Suprapubic skin (tissue), 4 donors: ENCODE measurements at regions not wholly inside any gene's neighbourhood (a gene's known extent, or its start where the extent isn't known, plus 50 kb on each side); places are given as distances from the start of the nearest gene placed in this dataset.
A peak's percentile ranks its signal among the peaks of the same experiment; 100 is the strongest.

Source experiments
- DNase-seq, 2 donors: peaks; one replicate each; pipeline ENCODE4 v3.0.0-alpha.2; 2019; ENCODE audit warnings: low spot score in 2 of 2
- H3K27ac ChIP-seq: fragments of 200-600 bp; sonication (generic); one replicate; pipeline ENCODE4 v1.5.1; 2019
- H3K27me3 ChIP-seq: fragments of 200-600 bp; sonication (generic); one replicate; pipeline ENCODE4 v1.5.1; 2019
- H3K36me3 ChIP-seq: fragments of 200-600 bp; sonication (generic); one replicate; pipeline ENCODE4 v1.5.1; 2019
- H3K4me1 ChIP-seq: fragments of 200-600 bp; sonication (generic); one replicate; pipeline ENCODE4 v1.5.1; 2019
- H3K4me3 ChIP-seq: fragments of 200-600 bp; sonication (generic); one replicate; pipeline ENCODE4 v1.5.1; 2019; ENCODE audit warnings: mild to moderate bottlenecking
- H3K9me3 ChIP-seq: fragments of 200-600 bp; sonication (generic); one replicate; pipeline ENCODE4 v1.5.1; 2019
- CTCF ChIP-seq, 2 donors: fragments of 200-600 bp in 1 of 2; fragments of 450-650 bp in 1 of 2; sonication (generic) in 1 of 2; IDR thresholded peaks; one replicate each; pipeline ENCODE4 v1.5.1; 2016 to 2019; ENCODE audit warnings: antibody characterized with exemption in 2 of 2, mild to moderate bottlenecking in 1 of 2, moderate library complexity in 1 of 2
- EP300 ChIP-seq: sonication (generic); formaldehyde crosslinking; IDR thresholded peaks from one replicate; pipeline ENCODE4 v1.6.1; 2017; ENCODE audit warnings: antibody characterized with exemption
- POLR2A ChIP-seq, 2 donors: fragments of 450-650 bp; IDR thresholded peaks; one replicate each; pipeline ENCODE4 v1.6.1; 2017; ENCODE audit warnings: antibody characterized with exemption in 2 of 2, mild to moderate bottlenecking in 2 of 2, moderate library complexity in 2 of 2
- POLR2AphosphoS5 ChIP-seq, 3 donors: sonication (generic); formaldehyde crosslinking; IDR thresholded peaks; one replicate each; pipeline ENCODE4 v1.6.1; 2017; ENCODE audit warnings: antibody characterized with exemption in 3 of 3
- WGBS: methylation state at CpG from one replicate; pipeline ENCODE4 v1.1.5; 2018; 5-methylcytosine and 5-hydroxymethylcytosine counted together

- no peak for DNase-seq
- WGBS: 72% methylated on average over 4 of the region's 4 CpGs
- TF ChIP-seq POLR2A (IDR thresholded peaks at IDR 0.05) (no peak), CTCF (IDR thresholded peaks at IDR 0.05) (no peak), EP300 (no peak), POLR2AphosphoS5 (IDR thresholded peaks at IDR 0.05) (no peak)
- H3K27ac ChIP-seq: no peak overlapping the region
- H3K27me3 ChIP-seq: no peaks in the 10 kb centered on the region
- H3K4me1 ChIP-seq: no peaks in the 10 kb centered on the region
- no peaks in the 10 kb centered on the region for H3K9me3 ChIP-seq
- H3K36me3 ChIP-seq: no peaks in the 10 kb centered on the region
- no peak overlapping the region for H3K4me3 ChIP-seq
Measured at GRCh38 chr11:112732031-112732430, 229.2 kb upstream of the NCAM1 start.

GRCh38 chr11:112734207-112734606 is 227.0 kb upstream of the NCAM1 start:
- H3K27ac ChIP-seq: no peak overlapping the region
- 12% methylated on average over 3 of the region's 3 CpGs for WGBS
- TF ChIP-seq POLR2AphosphoS5 (IDR thresholded peaks at IDR 0.05) (no peak), CTCF (IDR thresholded peaks at IDR 0.05) (no peak), EP300 (no peak), POLR2A (IDR thresholded peaks at IDR 0.05) (no peak)
- peaks cover 4% of the 10 kb centered on the region for H3K27me3 ChIP-seq
- no peak for DNase-seq
- no peak overlapping the region for H3K4me3 ChIP-seq
- H3K4me1 ChIP-seq: no peaks in the 10 kb centered on the region
- H3K9me3 ChIP-seq: no peaks in the 10 kb centered on the region
- no peaks in the 10 kb centered on the region for H3K36me3 ChIP-seq

GRCh38 chr11:112735470-112735869 is 225.8 kb upstream of the NCAM1 start:
- TF ChIP-seq POLR2A (IDR thresholded peaks at IDR 0.05) (no peak), CTCF (IDR thresholded peaks at IDR 0.05) (no peak), EP300 (no peak), POLR2AphosphoS5 (IDR thresholded peaks at IDR 0.05) (no peak)
- Histone ChIP-seq H3K27me3 (peaks cover 4% of the 10 kb centered on the region), H3K9me3 (no peaks in the 10 kb centered on the region), H3K36me3 (no peaks in the 10 kb centered on the region), H3K4me3 (no peak overlapping the region), H3K27ac (no peak overlapping the region), H3K4me1 (no peaks in the 10 kb centered on the region)
- peak in 1 of 2 donors; percentile 6 for DNase-seq
- WGBS: 65% methylated on average over 2 of the region's 2 CpGs

- 32% methylated on average over 2 of the region's 2 CpGs for WGBS
Measured at GRCh38 chr11:112744041-112744440, 217.2 kb upstream of the NCAM1 start.

GRCh38 chr11:112745973-112746372 is 215.2 kb upstream of the NCAM1 start:
- no peak for TF ChIP-seq POLR2AphosphoS5 (IDR thresholded peaks at IDR 0.05)
- Histone ChIP-seq H3K27ac (no peak overlapping the region), H3K27me3 (peaks cover 40% of the 10 kb centered on the region), H3K4me3 (no peak overlapping the region), H3K9me3 (no peaks in the 10 kb centered on the region), H3K4me1 (no peaks in the 10 kb centered on the region), H3K36me3 (no peaks in the 10 kb centered on the region)
- DNase-seq: no peak
- WGBS: 64% methylated on average over 6 of the region's 6 CpGs

More at GRCh38 chr11:112744041-112744440, 217.2 kb upstream of the NCAM1 start:
- Histone ChIP-seq H3K36me3 (no peaks in the 10 kb centered on the region), H3K27me3 (peaks cover 37% of the 10 kb centered on the region), H3K4me1 (no peaks in the 10 kb centered on the region), H3K9me3 (no peaks in the 10 kb centered on the region), H3K27ac (no peak overlapping the region), H3K4me3 (no peak overlapping the region)
- DNase-seq: no peak
- TF ChIP-seq CTCF (IDR thresholded peaks at IDR 0.05): no peak
- no peak for TF ChIP-seq POLR2A (IDR thresholded peaks at IDR 0.05)
- TF ChIP-seq EP300: no peak
- TF ChIP-seq POLR2AphosphoS5 (IDR thresholded peaks at IDR 0.05): no peak

GRCh38 chr11:112748252-112748651 is 213.0 kb upstream of the NCAM1 start:
- Histone ChIP-seq H3K36me3 (no peaks in the 10 kb centered on the region), H3K9me3 (no peaks in the 10 kb centered on the region), H3K4me3 (no peak overlapping the region), H3K27me3 (peaks cover 40% of the 10 kb centered on the region), H3K4me1 (no peaks in the 10 kb centered on the region), H3K27ac (no peak overlapping the region)
- DNase-seq: no peak
- WGBS: 38% methylated on average over 5 of the region's 5 CpGs
- no peak for TF ChIP-seq CTCF (IDR thresholded peaks at IDR 0.05)
